ENCODE measurements at regions not wholly inside any gene's neighbourhood (a gene's known extent, or its start where the extent isn't known, plus 50 kb on each side); places are given as distances from the start of the nearest gene placed in this dataset.
"Not testable (repeated sequence)": the region's sequence is repeated elsewhere in the genome, so short reads cannot be mapped to it uniquely, and the experiment has no call there.

DNA sequence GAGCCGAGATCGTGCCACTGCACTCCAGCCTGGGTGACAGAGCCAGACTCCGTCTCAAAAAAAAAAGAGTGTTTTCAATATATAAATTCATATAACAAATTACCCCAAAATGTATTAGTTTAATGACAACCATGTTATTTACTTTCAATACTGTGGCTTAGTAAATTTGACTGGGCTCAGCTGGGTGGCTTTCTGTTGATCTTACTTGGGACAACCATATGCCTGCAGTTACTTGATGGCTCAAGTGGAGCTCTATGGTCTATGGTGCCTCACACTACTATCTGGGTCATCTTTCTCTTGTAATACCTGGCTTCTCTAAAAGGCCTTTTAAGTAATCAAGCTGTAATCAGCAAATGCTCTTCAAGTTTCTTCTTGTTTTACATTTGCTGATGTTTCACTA, 341.5 kb upstream of the SPHKAP start:
- Mint-ChIP-seq H3K4me1 (no peaks in the 10 kb centered on the region), H3K27me3 (no peaks in the 10 kb centered on the region), H3K27ac (no peak overlapping the region), H3K9me3 (peaks cover 16% of the 10 kb centered on the region), H3K36me3 (ENCODE audit: low read depth) (no peaks in the 10 kb centered on the region), H3K4me3 (no peak overlapping the region)
- DNase-seq (no peak), ATAC-seq (no peak)

DNA sequence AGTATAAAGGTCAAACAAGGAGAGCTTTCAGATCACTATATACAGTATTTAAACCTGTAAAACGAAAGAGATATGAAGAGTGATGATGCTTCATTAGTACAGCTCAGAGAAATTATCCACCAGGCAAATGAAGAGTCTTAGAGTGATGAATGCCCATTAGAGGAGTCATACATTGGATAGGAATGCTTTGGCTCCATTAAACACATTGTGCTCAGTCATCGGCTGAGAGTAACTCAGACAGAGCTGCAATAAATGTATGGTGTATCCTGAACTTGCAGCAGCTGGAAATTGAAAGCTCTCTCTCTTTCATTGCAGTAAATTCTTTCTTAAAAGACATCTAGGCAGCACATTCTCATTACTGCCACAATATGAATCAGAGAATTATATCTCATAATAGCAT, 340.8 kb upstream of the SPHKAP start:
- H3K4me1 Mint-ChIP-seq = no peaks in the 10 kb centered on the region

DNA sequence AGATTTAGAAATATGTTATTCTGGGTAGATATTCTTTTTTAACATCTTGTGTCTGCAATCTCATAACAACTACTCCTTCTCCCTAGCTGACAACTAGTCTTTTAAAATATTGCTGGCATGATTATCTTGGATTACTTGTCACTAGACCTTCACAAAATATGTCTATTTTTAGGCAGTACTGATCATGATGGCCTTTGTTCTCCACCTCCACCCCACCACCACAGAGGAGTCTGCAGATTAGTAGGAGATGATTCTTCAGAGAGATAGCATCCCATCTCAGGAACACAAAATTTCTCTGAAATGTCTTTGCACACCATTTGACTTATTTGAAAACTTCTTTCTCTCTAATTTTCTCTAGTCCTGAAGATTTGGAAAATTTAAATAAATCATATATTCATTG, 338.1 kb upstream of the SPHKAP start:
- Mint-ChIP-seq H3K4me3 (no peak overlapping the region), H3K36me3 (ENCODE audit: low read depth) (no peaks in the 10 kb centered on the region), H3K27me3 (no peaks in the 10 kb centered on the region), H3K9me3 (peaks cover 20% of the 10 kb centered on the region), H3K4me1 (no peaks in the 10 kb centered on the region), H3K27ac (no peak overlapping the region)
- DNase-seq (no peak), ATAC-seq (no peak)

More for the DNA sequence above, 340.8 kb upstream of the SPHKAP start:
- peaks cover 20% of the 10 kb centered on the region for H3K9me3 Mint-ChIP-seq
- ATAC-seq (no peak), DNase-seq (no peak)
- H3K27ac Mint-ChIP-seq = no peak overlapping the region
- no peaks in the 10 kb centered on the region for H3K36me3 Mint-ChIP-seq (ENCODE audit: low read depth)
- H3K4me3 Mint-ChIP-seq = no peak overlapping the region
- no peaks in the 10 kb centered on the region for H3K27me3 Mint-ChIP-seq

DNA sequence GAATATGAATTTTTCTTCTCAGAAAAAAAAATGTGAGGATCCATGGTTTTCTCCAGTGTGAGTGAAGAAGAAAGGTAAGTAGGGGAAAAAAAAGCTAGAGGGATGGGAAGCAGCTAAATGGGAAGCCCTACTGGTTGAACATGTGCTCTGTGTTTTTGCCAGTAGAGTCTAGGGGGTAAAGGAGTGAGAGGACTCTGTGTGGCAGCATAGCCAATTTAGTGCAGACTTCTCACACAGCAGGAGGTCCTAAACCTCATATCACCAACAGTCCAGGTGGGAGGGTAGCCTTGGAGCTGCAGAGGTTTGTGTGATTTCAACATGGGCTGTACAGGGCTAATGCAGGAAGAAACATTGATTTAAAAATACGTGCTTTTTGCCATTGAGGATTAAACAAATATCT, 334.5 kb upstream of the SPHKAP start:
- no peak for DNase-seq
- Mint-ChIP-seq H3K4me1 (no peaks in the 10 kb centered on the region), H3K36me3 (ENCODE audit: low read depth) (no peaks in the 10 kb centered on the region), H3K4me3 (no peak overlapping the region), H3K27ac (no peak overlapping the region), H3K9me3 (peaks cover 17% of the 10 kb centered on the region), H3K27me3 (no peaks in the 10 kb centered on the region)
- no peak for ATAC-seq

DNA sequence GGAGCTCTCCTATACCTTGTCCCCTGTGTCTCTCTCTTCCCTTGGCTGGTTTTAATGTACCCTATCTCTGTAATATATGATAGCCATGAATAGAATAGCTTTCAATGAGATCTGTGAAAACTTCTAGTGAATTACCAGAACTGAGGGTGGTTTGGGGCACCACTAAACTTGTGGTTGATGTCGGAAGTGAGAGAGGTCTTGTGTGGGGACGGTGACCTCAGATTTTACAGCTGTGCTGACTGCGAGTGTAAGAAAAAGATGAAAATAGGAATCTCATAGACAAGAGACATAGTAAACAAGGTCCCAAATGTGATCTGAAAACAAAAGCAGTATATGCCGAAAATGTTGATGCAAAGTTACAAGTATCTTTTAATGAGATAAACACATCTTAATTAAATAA, 332.0 kb upstream of the SPHKAP start:
- H3K4me3 Mint-ChIP-seq; H3K4me1 Mint-ChIP-seq; DNase-seq; H3K27me3 Mint-ChIP-seq; ATAC-seq; H3K27ac Mint-ChIP-seq; H3K36me3 Mint-ChIP-seq (ENCODE audit: low read depth): not testable (repeated sequence)
- H3K9me3 Mint-ChIP-seq = peaks cover 13% of the 10 kb centered on the region

DNA sequence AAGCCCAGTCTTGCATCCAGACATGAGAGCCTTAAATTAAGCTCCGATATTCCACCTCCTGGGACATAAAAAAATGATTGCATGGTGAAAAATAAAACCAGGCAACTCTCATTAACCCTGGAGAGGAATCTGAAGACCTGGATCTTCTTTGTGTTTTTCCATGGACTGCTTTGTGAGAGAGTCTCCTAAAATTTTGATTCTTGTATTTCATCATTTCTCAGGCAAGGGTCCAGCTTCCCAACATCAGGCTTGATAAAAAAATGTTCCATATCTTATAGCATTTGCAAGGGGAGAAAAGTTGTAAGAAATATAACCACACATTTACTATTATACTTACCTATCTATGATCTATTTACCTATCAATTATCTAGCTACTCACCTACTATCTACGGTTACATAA, 327.5 kb upstream of the SPHKAP start:
- Mint-ChIP-seq H3K27me3 (no peaks in the 10 kb centered on the region), H3K4me3 (no peak overlapping the region), H3K27ac (no peak overlapping the region), H3K36me3 (ENCODE audit: low read depth) (no peaks in the 10 kb centered on the region), H3K9me3 (peaks cover 26% of the 10 kb centered on the region), H3K4me1 (no peaks in the 10 kb centered on the region)
- DNase-seq (no peak), ATAC-seq (no peak)

DNA sequence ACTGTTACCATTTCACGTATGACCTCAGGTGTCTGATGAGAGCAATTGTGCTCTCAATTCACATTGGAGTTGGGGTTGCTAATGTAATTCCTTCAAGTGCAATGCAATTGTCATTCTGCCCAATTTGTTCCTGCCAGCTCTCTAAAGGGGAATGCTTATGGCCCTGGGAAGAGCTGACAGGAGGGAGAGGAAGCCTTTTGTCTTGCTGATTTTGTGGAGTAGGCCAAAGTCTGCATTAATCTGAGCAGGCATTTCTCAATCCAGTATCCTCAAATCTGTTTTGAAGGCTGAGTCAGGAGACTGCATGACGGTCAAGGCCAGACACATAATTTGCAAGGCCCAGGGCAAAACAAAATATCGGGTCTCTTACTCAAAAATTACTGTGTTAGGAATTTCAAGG, 326.4 kb upstream of the SPHKAP start:
- no peaks in the 10 kb centered on the region for H3K27me3 Mint-ChIP-seq
- H3K36me3 Mint-ChIP-seq (ENCODE audit: low read depth) = no peaks in the 10 kb centered on the region
- no peak for ATAC-seq
- H3K4me1 Mint-ChIP-seq = no peaks in the 10 kb centered on the region
- H3K9me3 Mint-ChIP-seq = peaks cover 26% of the 10 kb centered on the region
- no peak overlapping the region for H3K4me3 Mint-ChIP-seq
- H3K27ac Mint-ChIP-seq = no peak overlapping the region
- DNase-seq = no peak

DNA sequence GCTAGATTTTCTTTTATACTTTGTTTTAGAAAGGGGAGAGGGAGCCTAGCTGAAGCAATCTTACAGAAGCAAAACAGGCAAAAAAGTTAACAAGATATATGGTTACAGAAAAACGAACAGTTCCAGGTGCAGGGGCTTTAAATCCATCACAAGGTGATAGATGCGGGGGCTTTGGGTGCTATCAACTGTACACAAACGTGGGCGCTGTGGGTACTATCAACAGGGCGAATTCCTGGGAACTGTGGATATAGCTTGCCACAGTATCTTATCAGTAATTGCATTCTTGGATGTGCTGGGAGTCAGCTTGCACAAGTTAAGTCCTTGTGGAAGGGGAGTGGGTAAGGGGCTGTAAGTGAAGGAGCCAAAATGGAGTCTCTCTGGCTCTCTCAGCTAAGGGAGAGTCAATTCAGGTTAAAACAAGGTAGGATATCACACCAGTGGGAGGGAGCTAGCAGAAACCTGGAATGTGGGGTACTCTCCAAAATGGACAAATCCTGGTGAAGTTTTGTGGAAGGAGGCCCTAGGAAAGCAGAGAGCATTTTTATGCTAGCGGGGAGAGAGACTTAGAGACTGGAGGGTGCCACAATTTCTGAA, 325.8 kb upstream of the SPHKAP start:
- no peaks in the 10 kb centered on the region for H3K4me1 Mint-ChIP-seq
- DNase-seq = no peak

DNA sequence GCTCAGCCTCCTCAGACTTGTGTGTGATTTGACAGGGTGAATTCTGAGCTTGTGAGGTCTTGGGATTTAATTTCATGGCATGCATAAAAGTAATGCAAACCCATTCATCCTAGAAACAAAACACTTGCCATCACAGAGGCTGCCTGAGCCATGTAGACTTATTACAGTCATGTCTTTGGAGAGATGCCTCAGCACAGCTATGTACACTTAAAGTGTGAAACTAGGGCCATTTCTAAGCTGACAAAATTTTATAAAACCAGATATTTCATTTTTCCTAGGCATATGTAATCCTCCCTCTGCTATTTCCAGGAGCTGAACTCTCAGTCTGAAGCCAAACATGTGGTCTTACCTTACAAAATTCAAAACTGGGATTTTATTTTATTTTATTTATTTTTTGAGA, 322.2 kb upstream of the SPHKAP start:
- DNase-seq = no peak
- no peaks in the 10 kb centered on the region for H3K36me3 Mint-ChIP-seq (ENCODE audit: low read depth)
- H3K9me3 Mint-ChIP-seq = peaks cover 23% of the 10 kb centered on the region
- no peaks in the 10 kb centered on the region for H3K4me1 Mint-ChIP-seq
- no peak overlapping the region for H3K27ac Mint-ChIP-seq
- H3K27me3 Mint-ChIP-seq = no peaks in the 10 kb centered on the region
- no peak for ATAC-seq
- H3K4me3 Mint-ChIP-seq = no peak overlapping the region

More for the DNA sequence above, 325.8 kb upstream of the SPHKAP start:
- Mint-ChIP-seq H3K36me3 (ENCODE audit: low read depth) (no peaks in the 10 kb centered on the region), H3K9me3 (peaks cover 24% of the 10 kb centered on the region), H3K27me3 (no peaks in the 10 kb centered on the region), H3K4me3 (no peak overlapping the region), H3K27ac (no peak overlapping the region)
- no peak for ATAC-seq

DNA sequence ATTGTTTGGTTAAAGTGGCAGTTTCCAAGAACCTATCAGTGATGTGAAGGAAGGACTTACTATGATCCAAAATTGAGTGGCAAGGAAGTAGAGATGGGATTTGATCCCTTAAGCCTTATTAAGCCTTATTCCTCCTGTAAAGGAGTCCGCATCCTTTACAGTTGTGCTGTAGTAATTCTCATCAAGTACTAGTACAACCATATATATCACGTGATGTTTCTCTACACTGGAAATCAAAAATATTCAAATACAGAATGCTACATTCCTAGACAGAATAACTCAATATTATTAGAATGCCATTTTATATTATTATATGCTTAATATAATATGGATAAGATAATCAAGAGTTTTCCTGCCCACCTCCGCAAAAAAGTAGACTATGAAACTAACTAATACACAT, 312.4 kb upstream of the SPHKAP start:
- no peak overlapping the region for H3K4me3 Mint-ChIP-seq
- no peaks in the 10 kb centered on the region for H3K4me1 Mint-ChIP-seq
- no peak for ATAC-seq

DNA sequence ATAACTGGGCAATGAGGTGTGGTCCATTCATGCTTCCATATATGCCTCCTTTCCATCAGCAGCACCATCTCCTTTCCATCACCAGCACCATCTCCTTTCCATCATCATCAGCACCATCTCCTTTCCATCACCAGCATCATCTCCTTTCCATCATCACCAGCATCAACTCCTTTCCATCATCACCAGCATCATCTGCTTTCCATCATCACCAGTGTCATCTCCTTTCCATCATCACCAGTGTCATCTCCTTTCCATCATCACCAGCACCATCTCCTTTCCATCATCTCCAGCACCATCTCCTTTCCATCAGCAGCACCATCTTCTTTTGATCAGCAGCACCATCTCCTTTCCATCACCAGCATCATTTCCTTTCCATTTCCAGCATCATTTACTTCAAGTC, 297.5 kb upstream of the SPHKAP start:
- H3K9me3 Mint-ChIP-seq = peaks cover 14% of the 10 kb centered on the region
- H3K4me3 Mint-ChIP-seq = no peak overlapping the region
- H3K36me3 Mint-ChIP-seq (ENCODE audit: low read depth) = no peaks in the 10 kb centered on the region
- ATAC-seq = no peak
- no peak overlapping the region for H3K27ac Mint-ChIP-seq
- no peaks in the 10 kb centered on the region for H3K27me3 Mint-ChIP-seq
- DNase-seq = no peak
- H3K4me1 Mint-ChIP-seq = no peaks in the 10 kb centered on the region

More for the DNA sequence above, 312.4 kb upstream of the SPHKAP start:
- Mint-ChIP-seq H3K27me3 (no peaks in the 10 kb centered on the region), H3K36me3 (ENCODE audit: low read depth) (no peaks in the 10 kb centered on the region), H3K27ac (no peak overlapping the region), H3K9me3 (no peaks in the 10 kb centered on the region)
- DNase-seq = no peak

DNA sequence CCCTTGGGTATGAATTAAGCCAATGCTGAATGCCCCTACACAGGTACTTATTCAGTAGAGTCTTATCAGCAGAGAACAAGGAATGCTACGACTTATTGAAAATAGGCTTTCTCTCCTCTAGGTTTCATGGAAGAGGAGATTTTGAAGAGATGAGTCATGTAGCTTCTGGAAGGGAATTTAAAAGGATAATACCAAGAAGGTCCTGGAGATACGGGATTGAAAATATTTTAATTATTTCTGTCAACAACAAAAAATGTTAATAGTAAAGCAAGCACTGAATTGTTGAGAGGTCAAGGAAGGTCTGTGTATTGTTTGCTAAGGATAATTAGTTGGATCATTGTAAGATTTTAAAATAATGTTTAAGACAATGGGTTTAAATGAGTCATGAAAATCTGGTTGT, 293.0 kb upstream of the SPHKAP start:
- Mint-ChIP-seq H3K27ac (no peak overlapping the region), H3K36me3 (ENCODE audit: low read depth) (no peaks in the 10 kb centered on the region), H3K4me3 (no peak overlapping the region), H3K9me3 (peaks cover 13% of the 10 kb centered on the region), H3K4me1 (no peaks in the 10 kb centered on the region), H3K27me3 (no peaks in the 10 kb centered on the region)
- DNase-seq = no peak
- no peak for ATAC-seq

DNA sequence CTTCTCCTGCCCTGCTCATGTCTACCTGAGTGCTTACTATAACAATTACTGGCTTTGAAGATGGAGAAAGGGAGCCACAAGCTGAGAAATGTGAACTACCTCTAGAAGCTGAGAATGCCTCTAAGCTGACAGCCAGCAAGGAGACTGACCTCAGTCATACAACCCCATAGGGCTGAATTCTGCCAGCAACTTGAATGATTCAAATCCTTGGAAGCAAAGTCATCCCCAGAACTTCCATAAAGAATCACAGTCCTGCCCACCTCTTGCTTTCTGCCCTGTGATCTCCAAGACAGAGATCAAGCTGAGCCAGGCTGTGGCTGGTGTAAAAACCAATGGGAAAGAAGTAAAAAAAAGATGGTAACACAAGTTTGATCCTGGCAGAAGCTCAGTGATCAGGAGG, 288.2 kb upstream of the SPHKAP start:
- Mint-ChIP-seq H3K4me1 (no peaks in the 10 kb centered on the region), H3K4me3 (no peak overlapping the region), H3K36me3 (ENCODE audit: low read depth) (no peaks in the 10 kb centered on the region), H3K27me3 (no peaks in the 10 kb centered on the region), H3K27ac (no peak overlapping the region), H3K9me3 (peaks cover 13% of the 10 kb centered on the region)
- ATAC-seq (no peak), DNase-seq (no peak)

DNA sequence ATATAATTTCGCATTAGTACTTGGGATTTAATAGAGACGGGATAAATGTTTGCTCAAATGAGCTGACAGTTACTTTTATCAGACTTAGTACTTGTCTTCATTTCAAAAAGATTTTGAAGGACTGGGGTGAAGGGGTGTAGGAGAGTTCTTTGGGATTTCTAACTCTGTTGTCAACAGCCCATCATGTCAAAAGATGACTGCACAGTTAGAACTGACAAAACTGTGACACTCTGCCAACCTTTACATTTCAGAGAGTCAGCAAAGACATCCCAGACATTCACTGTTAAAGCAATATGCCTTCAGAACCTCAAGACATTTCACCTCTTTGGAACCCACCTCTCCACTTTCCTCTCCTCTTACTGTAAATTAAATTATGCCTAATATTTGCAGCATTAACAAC, 285.4 kb upstream of the SPHKAP start:
- no peak overlapping the region for H3K4me3 Mint-ChIP-seq
- H3K4me1 Mint-ChIP-seq = no peaks in the 10 kb centered on the region
- no peak overlapping the region for H3K27ac Mint-ChIP-seq
- H3K27me3 Mint-ChIP-seq = no peaks in the 10 kb centered on the region
- DNase-seq (no peak), ATAC-seq (no peak)
- no peaks in the 10 kb centered on the region for H3K36me3 Mint-ChIP-seq (ENCODE audit: low read depth)
- H3K9me3 Mint-ChIP-seq = peaks cover 13% of the 10 kb centered on the region

DNA sequence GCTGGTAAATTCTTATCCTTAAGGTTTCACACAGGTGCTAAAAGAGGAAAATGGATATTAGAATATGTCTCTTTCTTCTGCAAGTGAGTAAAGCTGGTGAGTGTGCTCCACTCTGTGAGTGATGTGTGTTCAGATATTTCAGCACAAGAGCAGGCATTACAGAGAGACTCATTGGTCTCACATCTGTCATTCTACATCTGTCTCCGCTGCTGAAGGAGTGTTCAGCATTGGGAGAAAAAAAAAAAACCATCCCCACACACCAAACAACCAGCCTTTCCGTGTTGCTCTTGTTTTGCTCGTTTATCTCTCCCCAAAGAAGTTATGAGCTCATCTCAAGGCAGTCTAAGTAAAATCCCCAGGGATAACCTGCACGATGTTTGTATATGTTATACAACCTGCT, 283.9 kb upstream of the SPHKAP start:
- DNase-seq (no peak), ATAC-seq (no peak)
- Mint-ChIP-seq H3K4me1 (no peaks in the 10 kb centered on the region), H3K4me3 (no peak overlapping the region), H3K36me3 (ENCODE audit: low read depth) (no peaks in the 10 kb centered on the region), H3K27ac (no peak overlapping the region), H3K27me3 (no peaks in the 10 kb centered on the region), H3K9me3 (peaks cover 12% of the 10 kb centered on the region)

DNA sequence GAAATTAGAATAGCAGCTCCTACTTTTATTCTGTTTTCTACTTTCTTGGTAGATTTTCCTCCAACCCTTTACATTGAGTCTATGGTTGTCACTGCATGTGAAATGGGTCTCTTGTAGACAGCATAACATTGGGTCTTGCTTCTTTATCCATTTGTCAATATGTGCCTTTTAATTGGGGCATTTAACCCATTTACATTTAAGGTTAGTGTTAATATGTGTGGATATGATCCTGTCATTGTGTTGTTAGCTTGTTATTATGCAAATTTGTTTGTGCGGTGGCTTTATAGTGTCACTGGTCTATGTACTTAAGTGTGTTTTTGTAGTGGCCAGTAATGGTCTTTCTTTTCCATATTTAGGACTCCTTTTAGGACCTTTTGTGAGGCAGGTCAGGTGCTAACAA, 276.9 kb upstream of the SPHKAP start:
- ATAC-seq (no peak), DNase-seq (no peak)
- Mint-ChIP-seq H3K27ac (no peak overlapping the region), H3K36me3 (ENCODE audit: low read depth) (no peaks in the 10 kb centered on the region), H3K4me1 (no peaks in the 10 kb centered on the region), H3K4me3 (no peak overlapping the region), H3K9me3 (peaks cover 52% of the 10 kb centered on the region), H3K27me3 (no peaks in the 10 kb centered on the region)

Data from activated naive CD8-positive, alpha-beta T cell treated with anti-CD3 and anti-CD28 coated beads, Interleukin-2, amount 50 U/mL, for 24 hours (primary cell).